ENCODE measurements at regions not wholly inside any gene's neighbourhood (a gene's known extent, or its start where the extent isn't known, plus 50 kb on each side); places are given as distances from the start of the nearest gene placed in this dataset.
"Not testable (repeated sequence)": the region's sequence is repeated elsewhere in the genome, so short reads cannot be mapped to it uniquely, and the experiment has no call there.

DNA sequence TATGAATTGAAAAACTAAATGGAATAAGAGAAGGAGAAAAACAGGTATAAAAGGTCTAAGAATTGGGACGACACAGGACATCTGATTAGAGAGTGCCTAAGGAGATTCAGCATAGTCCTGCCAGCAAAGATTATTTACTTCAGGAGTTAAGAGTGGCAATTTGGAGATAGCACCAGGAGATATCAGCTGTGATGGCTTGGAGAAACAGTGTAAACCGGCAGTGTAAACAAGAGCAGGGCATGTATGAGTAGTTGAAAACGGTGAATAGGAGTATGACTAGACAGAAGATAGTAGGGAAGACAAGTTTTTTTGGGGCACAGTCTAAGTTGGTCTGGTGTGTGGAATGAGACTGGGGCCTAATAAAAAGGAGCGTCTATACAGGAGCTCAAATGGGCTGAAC, 924.9 kb downstream of the QKI start:
- not testable (repeated sequence) for H3K36me3 ChIP-seq (ENCODE audit: control insufficient read depth, insufficient read depth, low read length); H3K4me3 ChIP-seq (ENCODE audit: low read length); DNase-seq; H3K27ac ChIP-seq (ENCODE audit: low read length); H3K4me1 ChIP-seq (ENCODE audit: control insufficient read depth, insufficient read depth, low read length); H3K9me3 ChIP-seq (ENCODE audit: control insufficient read depth, low read depth, low read length); H3K27me3 ChIP-seq (ENCODE audit: control insufficient read depth, insufficient read depth, low read length)
- WGBS (ENCODE audit: insufficient coverage, low lambda C conversion rate) = 8% methylated on average over 2 of the region's 4 CpGs

DNA sequence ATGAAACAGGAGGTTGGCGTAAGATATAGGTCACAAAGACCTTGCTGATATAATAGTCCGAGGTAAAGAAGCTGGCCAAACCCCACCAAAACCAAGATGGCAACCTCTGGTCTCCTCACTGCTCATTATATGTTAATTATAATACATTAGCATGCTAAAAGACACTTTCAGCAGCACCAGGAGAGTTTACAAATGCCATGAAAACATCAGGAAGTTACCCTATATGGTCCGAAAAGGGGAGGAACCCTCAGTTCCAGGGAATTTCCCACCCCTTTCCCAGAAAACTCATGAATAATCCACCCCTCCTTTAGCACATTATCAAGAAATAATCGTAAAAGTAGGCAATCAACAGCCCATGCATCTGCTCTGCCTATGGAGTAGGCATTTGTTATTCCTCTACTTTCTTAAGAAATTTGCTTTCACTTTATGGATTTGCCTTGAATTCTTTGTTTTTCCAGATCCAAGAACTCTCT, 923.4 kb downstream of the QKI start:
- Histone ChIP-seq H3K36me3 (ENCODE audit: control insufficient read depth, insufficient read depth, low read length) (no peaks in the 10 kb centered on the region), H3K9me3 (ENCODE audit: control insufficient read depth, low read depth, low read length) (peaks cover 9% of the 10 kb centered on the region), H3K4me3 (ENCODE audit: low read length) (no peak overlapping the region), H3K4me1 (ENCODE audit: control insufficient read depth, insufficient read depth, low read length) (no peaks in the 10 kb centered on the region), H3K27ac (ENCODE audit: low read length) (no peak overlapping the region), H3K27me3 (ENCODE audit: control insufficient read depth, insufficient read depth, low read length) (no peaks in the 10 kb centered on the region)
- DNase-seq = no peak
- no CpG with 5 or more reads among the region's 4 CpGs for WGBS (ENCODE audit: insufficient coverage, low lambda C conversion rate)

DNA sequence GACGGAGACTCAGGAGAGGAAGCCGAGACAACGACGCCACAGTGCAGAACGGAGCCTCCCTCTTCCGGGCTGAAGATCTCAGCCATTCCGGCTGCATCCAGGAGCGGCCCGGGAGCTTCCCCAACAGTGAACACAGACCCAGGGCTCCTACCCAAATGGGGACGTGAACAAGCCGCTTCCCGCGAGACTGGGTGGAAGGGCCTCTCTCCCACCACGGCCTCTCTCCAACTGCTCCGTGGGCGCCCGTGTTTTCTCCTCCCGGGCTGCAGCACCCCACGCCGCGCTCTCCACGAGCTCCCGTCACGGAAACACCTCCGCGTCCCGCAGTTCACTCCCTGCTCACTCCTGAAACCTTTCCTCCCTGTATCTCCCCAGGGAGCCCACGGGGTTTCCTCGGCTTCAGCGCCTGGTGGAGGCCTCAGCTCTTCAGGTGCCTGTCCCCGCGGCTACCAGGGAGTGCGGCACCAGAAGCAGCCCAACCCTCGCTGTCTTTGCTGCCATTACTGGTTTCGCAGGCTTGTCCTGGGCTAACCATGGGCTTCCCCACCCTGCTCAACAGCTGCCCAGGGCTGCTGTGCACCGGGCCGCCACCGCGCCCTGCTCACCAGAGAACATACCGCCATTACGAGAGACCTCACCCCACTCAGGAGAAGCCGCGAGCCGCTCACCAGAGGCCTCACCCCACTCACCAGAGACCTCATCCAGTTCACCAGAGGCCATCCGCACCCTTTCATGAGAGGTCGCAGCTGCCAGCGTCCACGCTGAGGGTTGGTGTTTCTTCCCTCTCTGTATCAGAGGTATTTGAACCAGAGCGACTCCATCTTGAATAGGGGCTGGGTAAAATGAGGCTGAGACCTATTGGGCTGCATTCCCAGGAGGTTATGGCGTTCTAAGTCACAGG, 922.8 kb downstream of the QKI start:
- Histone ChIP-seq H3K4me1 (ENCODE audit: control insufficient read depth, insufficient read depth, low read length) (no peaks in the 10 kb centered on the region), H3K27ac (ENCODE audit: low read length) (no peak overlapping the region), H3K4me3 (ENCODE audit: low read length) (no peak overlapping the region), H3K9me3 (ENCODE audit: control insufficient read depth, low read depth, low read length) (peaks cover 9% of the 10 kb centered on the region), H3K27me3 (ENCODE audit: control insufficient read depth, insufficient read depth, low read length) (no peaks in the 10 kb centered on the region), H3K36me3 (ENCODE audit: control insufficient read depth, insufficient read depth, low read length) (no peaks in the 10 kb centered on the region)
- WGBS (ENCODE audit: insufficient coverage, low lambda C conversion rate) = no CpG with 5 or more reads among the region's 50 CpGs
- DNase-seq = no peak

DNA sequence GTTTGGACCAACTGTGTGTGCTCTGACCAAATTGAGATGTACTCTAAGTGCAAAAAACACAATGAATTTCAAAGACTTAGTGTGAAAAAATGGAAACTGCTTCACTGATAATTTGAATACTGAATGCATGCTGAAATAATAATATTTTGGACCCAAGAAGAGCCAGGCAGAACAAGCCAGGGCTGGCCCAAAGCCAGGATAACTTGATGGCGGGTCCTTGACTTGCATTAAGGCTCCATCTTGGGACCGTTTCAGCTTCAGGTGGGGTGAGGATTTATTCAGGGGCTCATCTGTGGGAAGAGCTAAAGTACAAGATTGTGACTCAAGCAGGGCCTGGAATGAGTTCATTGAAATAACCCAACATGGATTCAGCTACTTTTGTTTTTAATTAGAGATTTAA, 921.9 kb downstream of the QKI start:
- Histone ChIP-seq H3K9me3 (ENCODE audit: control insufficient read depth, low read depth, low read length) (peaks cover 9% of the 10 kb centered on the region), H3K36me3 (ENCODE audit: control insufficient read depth, insufficient read depth, low read length) (no peaks in the 10 kb centered on the region), H3K27ac (ENCODE audit: low read length) (no peak overlapping the region), H3K27me3 (ENCODE audit: control insufficient read depth, insufficient read depth, low read length) (no peaks in the 10 kb centered on the region), H3K4me3 (ENCODE audit: low read length) (no peak overlapping the region), H3K4me1 (ENCODE audit: control insufficient read depth, insufficient read depth, low read length) (no peaks in the 10 kb centered on the region)
- WGBS (ENCODE audit: insufficient coverage, low lambda C conversion rate) = no CpG with 5 or more reads among the region's 2 CpGs
- no peak for DNase-seq

DNA sequence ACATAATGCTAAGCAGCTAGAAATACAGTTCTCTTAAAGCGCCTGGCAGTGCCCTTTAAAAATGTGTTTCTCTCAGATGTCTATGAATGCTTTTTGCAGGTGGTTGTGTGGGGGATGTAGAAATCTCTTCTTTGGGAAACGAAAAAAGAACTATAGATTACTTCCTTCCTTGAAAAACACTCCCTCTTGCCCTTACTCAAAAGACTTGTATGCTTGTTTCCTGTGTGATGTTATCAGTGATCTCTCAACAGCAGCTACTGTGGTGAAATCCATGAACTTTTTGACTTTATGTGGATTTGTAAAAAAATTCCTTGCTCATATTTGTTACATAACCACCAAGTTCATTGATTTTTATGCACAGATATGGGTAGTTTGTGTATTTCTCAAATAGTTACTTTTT, 916.5 kb downstream of the QKI start:
- no peaks in the 10 kb centered on the region for H3K4me1 ChIP-seq (ENCODE audit: control insufficient read depth, insufficient read depth, low read length)
- H3K27ac ChIP-seq (ENCODE audit: low read length) = no peak overlapping the region
- H3K4me3 ChIP-seq (ENCODE audit: low read length) = no peak overlapping the region
- H3K36me3 ChIP-seq (ENCODE audit: control insufficient read depth, insufficient read depth, low read length) = no peaks in the 10 kb centered on the region
- no peaks in the 10 kb centered on the region for H3K9me3 ChIP-seq (ENCODE audit: control insufficient read depth, low read depth, low read length)
- H3K27me3 ChIP-seq (ENCODE audit: control insufficient read depth, insufficient read depth, low read length) = no peaks in the 10 kb centered on the region
- no peak for DNase-seq
- no CpG with 5 or more reads among the region's 2 CpGs for WGBS (ENCODE audit: insufficient coverage, low lambda C conversion rate)

DNA sequence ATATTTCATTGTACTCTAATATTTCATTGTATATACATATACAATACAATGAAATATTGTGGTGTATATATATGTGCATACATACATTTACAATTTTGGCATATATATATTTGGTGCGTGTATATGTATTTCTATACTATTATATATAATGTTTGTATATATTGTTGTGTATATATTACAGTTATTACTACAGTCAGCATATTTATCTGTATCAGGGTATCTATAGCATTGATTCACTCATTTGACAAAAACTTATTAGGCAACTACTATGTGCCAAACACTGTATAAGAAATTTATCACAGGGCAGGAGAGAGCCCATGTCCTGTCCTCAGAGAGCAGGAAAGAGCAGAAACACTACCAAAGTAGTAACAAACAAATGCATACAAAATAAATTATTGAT, 910.6 kb downstream of the QKI start:
- H3K9me3 ChIP-seq (ENCODE audit: control insufficient read depth, low read depth, low read length) = no peaks in the 10 kb centered on the region
- WGBS (ENCODE audit: insufficient coverage, low lambda C conversion rate) = no CpG with 5 or more reads among the region's 1 CpG
- no peaks in the 10 kb centered on the region for H3K27me3 ChIP-seq (ENCODE audit: control insufficient read depth, insufficient read depth, low read length)
- no peaks in the 10 kb centered on the region for H3K36me3 ChIP-seq (ENCODE audit: control insufficient read depth, insufficient read depth, low read length)
- no peak overlapping the region for H3K27ac ChIP-seq (ENCODE audit: low read length)
- H3K4me3 ChIP-seq (ENCODE audit: low read length) = no peak overlapping the region
- H3K4me1 ChIP-seq (ENCODE audit: control insufficient read depth, insufficient read depth, low read length) = no peaks in the 10 kb centered on the region
- DNase-seq = no peak

DNA sequence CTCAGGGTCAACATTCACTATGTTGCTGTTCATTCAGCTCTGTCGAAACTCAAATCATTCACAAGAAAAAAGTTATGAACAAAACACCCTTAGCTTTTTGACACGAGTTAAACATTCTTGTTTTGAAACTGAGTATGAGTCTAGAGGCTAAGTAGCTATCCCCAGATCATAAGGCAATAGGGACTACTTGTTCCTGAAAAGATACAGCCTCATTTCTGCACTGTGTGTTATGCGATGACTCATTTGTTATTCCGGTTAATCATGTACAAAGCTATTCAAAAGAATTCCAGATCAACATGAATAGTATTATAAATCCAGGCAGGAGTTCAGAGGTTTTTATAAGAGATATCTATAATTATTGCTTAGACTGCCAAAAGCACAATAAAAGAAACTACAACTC, 908.0 kb downstream of the QKI start:
- H3K4me3 ChIP-seq (ENCODE audit: low read length) = no peak overlapping the region
- no peaks in the 10 kb centered on the region for H3K36me3 ChIP-seq (ENCODE audit: control insufficient read depth, insufficient read depth, low read length)
- DNase-seq = no peak
- H3K9me3 ChIP-seq (ENCODE audit: control insufficient read depth, low read depth, low read length) = no peaks in the 10 kb centered on the region
- H3K27ac ChIP-seq (ENCODE audit: low read length) = no peak overlapping the region
- H3K4me1 ChIP-seq (ENCODE audit: control insufficient read depth, insufficient read depth, low read length) = no peaks in the 10 kb centered on the region
- H3K27me3 ChIP-seq (ENCODE audit: control insufficient read depth, insufficient read depth, low read length) = no peaks in the 10 kb centered on the region
- WGBS (ENCODE audit: insufficient coverage, low lambda C conversion rate) = 100% methylated on average over 1 of the region's 4 CpGs

DNA sequence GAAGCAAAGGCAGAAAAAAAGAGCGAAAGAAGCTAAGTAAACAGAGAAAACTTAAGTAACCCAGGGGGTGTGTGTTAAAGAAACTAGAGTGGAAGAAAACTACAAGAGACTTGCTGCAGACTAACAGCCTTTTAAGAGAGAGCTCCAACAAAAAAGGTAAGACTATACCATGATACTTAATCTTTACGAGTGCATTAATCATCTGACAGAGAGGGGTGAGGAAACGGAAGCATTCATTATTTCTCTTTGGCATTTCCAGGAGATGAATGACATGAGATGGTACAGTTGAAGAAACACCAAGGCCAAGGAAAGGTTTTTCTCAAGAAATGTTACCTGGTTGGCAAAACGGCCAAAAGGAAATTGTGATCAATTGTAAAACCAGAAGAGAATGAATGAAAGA, 906.8 kb downstream of the QKI start:
- 91% methylated on average over 3 of the region's 4 CpGs for WGBS (ENCODE audit: insufficient coverage, low lambda C conversion rate)
- no peak overlapping the region for H3K27ac ChIP-seq (ENCODE audit: low read length)
- no peaks in the 10 kb centered on the region for H3K9me3 ChIP-seq (ENCODE audit: control insufficient read depth, low read depth, low read length)
- H3K4me1 ChIP-seq (ENCODE audit: control insufficient read depth, insufficient read depth, low read length) = no peaks in the 10 kb centered on the region
- no peak overlapping the region for H3K4me3 ChIP-seq (ENCODE audit: low read length)
- H3K27me3 ChIP-seq (ENCODE audit: control insufficient read depth, insufficient read depth, low read length) = no peaks in the 10 kb centered on the region
- no peak for DNase-seq
- H3K36me3 ChIP-seq (ENCODE audit: control insufficient read depth, insufficient read depth, low read length) = no peaks in the 10 kb centered on the region

DNA sequence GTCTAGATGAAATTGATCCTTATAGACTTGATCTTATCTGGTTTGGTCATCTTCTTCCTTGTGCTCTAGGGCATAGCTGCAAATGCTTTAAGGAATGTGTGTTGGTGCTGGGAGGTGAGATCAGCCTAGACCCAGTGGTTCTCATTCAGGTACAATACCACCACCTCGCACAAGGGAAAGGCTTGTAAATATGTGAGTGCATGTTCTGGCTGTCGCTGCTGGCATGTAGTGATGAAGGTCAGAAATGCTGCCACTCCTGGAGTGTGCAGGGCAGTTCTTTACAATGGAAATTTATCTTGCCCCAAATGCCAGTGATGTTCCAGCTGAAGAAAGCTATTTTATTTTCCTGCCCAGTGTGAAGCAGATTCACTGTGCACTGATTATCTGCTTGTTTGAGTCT, 900.9 kb downstream of the QKI start:
- no CpG with 5 or more reads among the region's 2 CpGs for WGBS (ENCODE audit: insufficient coverage, low lambda C conversion rate)
- no peaks in the 10 kb centered on the region for H3K27me3 ChIP-seq (ENCODE audit: control insufficient read depth, insufficient read depth, low read length)
- DNase-seq = no peak
- H3K27ac ChIP-seq (ENCODE audit: low read length) = no peak overlapping the region
- H3K36me3 ChIP-seq (ENCODE audit: control insufficient read depth, insufficient read depth, low read length) = no peaks in the 10 kb centered on the region
- H3K4me3 ChIP-seq (ENCODE audit: low read length) = no peak overlapping the region
- H3K9me3 ChIP-seq (ENCODE audit: control insufficient read depth, low read depth, low read length) = no peaks in the 10 kb centered on the region
- H3K4me1 ChIP-seq (ENCODE audit: control insufficient read depth, insufficient read depth, low read length) = no peaks in the 10 kb centered on the region

DNA sequence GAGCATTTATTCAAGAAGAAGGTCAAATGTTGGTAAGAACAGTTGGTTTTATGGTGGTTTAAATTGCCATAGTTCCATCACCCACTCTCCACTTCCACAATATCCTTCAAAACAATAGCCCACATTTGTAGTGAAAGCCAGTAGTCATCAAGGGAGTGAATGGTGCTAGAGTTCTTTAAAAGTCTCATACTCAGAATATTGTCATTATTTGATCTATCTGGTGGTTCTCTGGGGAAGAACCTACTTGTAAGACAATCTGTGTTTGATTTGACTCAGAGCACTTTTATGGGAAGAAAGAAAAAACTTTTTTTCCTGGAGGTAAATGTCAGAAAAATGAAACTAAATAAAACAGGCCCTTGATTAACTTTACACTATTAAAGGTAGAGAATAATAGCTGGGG, 893.8 kb downstream of the QKI start:
- Histone ChIP-seq H3K9me3 (ENCODE audit: control insufficient read depth, low read depth, low read length) (peaks cover 7% of the 10 kb centered on the region), H3K27me3 (ENCODE audit: control insufficient read depth, insufficient read depth, low read length) (no peaks in the 10 kb centered on the region), H3K4me1 (ENCODE audit: control insufficient read depth, insufficient read depth, low read length) (no peaks in the 10 kb centered on the region), H3K27ac (ENCODE audit: low read length) (no peak overlapping the region), H3K36me3 (ENCODE audit: control insufficient read depth, insufficient read depth, low read length) (no peaks in the 10 kb centered on the region), H3K4me3 (ENCODE audit: low read length) (no peak overlapping the region)
- DNase-seq = no peak
